Activated CD4-positive, alpha-beta T cell treated with anti-CD3 and anti-CD28 coated beads, Interleukin-2, amount 50 U/mL, for 48 hours (primary cell): ENCODE measurements at regions not wholly inside any gene's neighbourhood (a gene's known extent, or its start where the extent isn't known, plus 50 kb on each side); places are given as distances from the start of the nearest gene placed in this dataset.
A peak's percentile ranks its signal among the peaks of the same experiment; 100 is the strongest.

Source experiments
- DNase-seq, 2 experiments: peaks; one replicate each; pipeline ENCODE4 v3.0.0-alpha.2; 2020

GRCh38 chr15:95265419-95265997, 1034.1 kb downstream of the MCTP2 start:
- DNase-seq: no peak

- DNase-seq: no peak
Measured at GRCh38 chr15:95266451-95267061, 1035.2 kb downstream of the MCTP2 start.

DNA sequence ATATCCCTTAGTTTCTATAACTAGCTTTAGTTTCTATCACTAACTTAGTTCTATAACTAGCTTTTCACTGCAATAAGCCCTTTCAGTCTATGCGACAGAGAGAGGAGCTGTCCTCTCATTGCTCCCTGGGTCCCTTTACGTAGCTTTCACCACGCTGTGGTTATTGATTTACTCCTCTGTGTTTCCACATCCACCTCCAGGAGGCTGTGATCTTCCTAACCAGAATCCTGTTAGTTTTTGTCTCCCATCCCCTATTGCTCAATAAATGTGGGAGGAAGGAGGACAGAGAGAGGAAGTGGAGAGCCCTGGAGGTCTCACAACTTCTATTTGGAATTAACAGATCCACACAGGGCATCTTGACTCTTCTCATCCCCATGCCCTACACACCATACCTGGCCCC, 1036.1 kb downstream of the MCTP2 start:
- no peak for DNase-seq

DNA sequence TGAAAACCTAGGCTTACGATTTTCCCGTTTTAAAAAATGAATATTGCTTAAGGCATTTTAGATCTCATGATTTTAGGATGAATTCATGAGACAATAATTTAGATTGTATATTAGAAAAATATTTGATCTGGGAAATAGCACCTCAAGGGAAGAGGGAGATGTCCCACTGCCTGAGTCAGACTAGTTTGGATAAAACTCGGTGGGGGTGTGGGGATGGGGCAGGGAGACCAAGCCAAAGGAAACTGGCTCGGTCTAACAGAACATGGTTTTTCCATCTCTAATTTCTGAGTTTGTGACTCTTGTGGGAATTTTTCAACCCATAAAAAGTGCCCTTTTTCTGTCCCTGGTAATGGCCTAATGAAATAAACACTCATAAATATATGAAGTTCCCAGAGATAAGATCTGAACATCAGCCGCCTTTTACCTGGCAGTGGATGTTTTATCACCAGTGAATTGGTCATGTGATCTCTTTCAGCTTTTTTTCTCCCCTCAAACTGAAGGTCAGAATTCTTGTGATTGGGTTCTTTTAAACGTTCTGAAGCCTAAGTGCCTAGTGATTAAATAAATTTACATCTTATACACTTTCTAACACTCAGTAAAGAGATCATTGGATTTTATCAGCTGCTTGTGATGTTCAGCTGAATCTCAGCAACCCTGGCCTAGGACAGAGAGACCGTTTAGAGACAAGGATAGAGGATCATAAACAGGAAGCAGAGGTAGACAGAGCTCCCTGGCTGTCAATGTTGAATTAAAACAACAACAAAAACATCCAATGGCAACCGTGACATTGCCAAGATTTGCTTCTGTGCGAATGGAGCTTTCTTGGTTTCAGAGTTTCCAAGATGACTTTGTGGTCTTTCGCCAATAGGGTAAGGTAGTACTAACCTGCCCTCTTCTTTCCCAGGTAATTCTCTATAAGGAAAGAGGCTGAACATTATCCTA, 1038.2 kb downstream of the MCTP2 start:
- DNase-seq: no peak

- no peak for DNase-seq
Measured at GRCh38 chr15:95274101-95274500, 1042.7 kb downstream of the MCTP2 start.

DNA sequence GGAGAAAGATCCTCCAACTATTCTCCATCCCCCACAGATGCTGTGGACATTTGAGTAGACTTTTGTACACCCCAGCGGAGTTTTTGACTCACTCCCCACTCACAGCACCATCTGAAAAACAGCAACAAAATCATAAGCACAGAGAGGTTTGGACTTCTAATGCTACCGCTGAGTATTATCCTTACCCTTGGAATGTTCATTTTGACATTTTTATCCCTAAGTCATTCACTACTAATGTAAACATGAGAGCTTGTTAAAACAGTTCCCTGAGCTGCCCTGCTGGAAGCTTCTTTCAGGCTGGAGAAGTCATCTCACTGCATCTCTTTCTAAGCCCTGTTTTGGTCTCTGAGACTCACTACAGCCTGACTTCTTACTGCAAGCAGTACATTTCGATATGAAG, 1045.9 kb downstream of the MCTP2 start:
- DNase-seq: no peak

DNA sequence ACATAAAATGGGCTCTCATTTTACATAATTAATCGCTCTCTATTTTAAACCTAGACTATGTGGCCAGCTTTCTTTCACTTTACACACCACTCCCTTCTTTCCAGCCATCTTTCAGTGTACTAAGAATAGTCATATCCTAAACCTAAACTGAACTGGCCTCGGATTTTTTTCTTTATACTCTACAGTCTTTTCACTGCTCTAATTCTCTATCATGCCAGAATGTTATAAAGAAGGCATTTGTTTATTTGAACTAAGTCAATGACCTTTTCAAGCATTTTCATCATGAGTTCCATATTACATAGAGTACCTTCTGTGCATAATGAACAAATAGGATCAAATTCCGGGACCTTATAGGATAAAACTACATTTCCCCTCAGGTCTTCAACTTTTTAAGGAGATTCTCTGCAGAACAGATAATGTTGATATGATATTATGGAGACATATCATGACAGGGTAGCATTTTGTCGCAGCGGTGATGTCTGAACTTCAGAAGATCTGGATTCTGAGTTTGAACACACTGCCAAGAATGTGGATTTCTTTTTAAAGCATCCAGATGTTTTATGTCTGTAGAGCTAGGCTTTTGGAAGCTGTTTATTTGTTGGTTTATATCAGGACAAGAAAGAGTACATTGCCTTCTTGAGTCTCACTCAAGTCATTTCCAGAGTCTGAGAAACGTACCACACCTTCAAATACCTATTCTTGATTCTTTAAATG, 1047.3 kb downstream of the MCTP2 start:
- no peak for DNase-seq

GRCh38 chr15:95279277-95280019, 1048.1 kb downstream of the MCTP2 start:
- no peak for DNase-seq

DNA sequence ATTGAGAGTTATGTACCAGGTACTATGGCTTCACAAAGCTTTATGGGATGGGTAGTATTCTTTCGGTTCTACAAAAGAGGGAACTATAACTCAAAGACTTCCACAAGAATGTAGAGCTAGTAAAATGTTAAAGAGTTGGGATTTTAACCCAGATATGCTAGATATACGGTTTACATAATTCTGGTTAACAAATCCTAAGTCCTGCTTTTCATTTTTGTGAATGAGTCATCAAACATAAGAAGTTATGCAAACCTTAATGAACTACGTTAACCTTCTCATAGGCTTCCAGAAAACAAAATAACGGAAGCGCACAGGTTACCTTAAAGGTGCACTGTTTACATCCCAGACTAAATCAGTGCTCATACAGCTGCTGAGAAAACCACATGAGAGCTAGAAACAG, 1049.3 kb downstream of the MCTP2 start:
- no peak for DNase-seq

- no peak for DNase-seq
Measured at GRCh38 chr15:95281470-95281869, 1049.0 kb upstream of the NR2F2 start.

GRCh38 chr15:95284492-95284891, 1046.0 kb upstream of the NR2F2 start:
- no peak for DNase-seq

DNA sequence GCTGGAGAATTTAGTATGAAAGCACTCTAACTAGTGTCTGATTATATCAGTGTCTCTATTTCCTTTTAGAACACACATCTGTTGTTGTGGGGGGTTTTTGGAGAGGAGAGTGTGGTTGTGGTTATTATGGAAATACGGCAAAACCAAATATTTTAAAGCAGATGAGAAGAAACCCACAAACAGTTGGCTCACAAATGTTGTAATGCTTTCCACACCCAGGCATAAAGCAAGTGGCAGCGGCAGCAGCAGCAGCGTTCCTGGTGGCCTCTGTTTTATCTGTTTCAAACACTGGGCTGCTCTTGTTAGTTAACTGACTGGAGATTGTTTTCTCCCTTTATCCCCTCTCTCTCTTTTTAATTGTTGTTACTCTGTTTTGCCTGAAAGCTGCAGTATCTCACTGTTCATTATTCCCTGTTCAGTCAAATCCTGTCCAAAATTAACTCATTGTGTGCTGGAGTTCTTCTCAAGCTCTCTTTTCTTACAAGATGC, 1045.5 kb upstream of the NR2F2 start:
- DNase-seq: peak in 1 of 2 experiments; percentile 4

- no peak for DNase-seq
Measured at GRCh38 chr15:95286352-95286880, 1044.1 kb upstream of the NR2F2 start.

GRCh38 chr15:95287720-95288103, 1042.8 kb upstream of the NR2F2 start:
- no peak for DNase-seq

- no peak for DNase-seq
Measured at GRCh38 chr15:95288626-95289025, 1041.9 kb upstream of the NR2F2 start.

GRCh38 chr15:95290176-95290974, 1040.1 kb upstream of the NR2F2 start:
- no peak for DNase-seq

- DNase-seq: no peak
Measured at GRCh38 chr15:95291898-95292472, 1038.5 kb upstream of the NR2F2 start.

DNA sequence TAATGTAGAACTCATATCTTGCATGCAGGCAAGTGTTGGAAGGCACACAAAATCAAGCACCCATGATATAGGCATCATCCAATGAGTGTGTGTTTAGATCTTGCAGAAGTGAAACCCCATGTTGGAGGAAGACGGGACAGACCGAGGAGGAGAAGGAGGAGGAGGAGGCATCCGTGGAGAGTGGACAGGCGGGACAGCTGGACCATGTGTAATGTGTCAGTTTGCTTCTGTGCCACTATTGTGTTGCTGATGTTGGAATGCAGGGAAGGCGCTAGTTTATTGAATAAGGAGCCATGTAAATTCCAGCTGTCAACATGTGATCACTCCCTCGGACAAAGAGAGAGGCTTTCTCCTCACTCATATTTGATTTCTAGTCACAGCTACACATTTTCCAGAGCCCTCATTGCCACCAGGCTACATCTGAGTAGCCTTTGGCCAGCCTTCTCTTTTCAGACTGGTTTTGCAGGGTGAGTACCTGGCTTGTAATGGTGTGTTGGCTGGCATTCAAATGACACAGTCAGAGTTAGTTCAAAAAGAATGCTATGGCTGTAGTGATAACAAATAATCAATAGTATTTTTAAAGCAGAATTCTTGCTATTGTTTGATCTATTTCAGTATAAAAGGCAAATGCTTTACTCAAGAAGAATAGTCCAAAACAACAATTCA, 1037.6 kb upstream of the NR2F2 start:
- no peak for DNase-seq

DNA sequence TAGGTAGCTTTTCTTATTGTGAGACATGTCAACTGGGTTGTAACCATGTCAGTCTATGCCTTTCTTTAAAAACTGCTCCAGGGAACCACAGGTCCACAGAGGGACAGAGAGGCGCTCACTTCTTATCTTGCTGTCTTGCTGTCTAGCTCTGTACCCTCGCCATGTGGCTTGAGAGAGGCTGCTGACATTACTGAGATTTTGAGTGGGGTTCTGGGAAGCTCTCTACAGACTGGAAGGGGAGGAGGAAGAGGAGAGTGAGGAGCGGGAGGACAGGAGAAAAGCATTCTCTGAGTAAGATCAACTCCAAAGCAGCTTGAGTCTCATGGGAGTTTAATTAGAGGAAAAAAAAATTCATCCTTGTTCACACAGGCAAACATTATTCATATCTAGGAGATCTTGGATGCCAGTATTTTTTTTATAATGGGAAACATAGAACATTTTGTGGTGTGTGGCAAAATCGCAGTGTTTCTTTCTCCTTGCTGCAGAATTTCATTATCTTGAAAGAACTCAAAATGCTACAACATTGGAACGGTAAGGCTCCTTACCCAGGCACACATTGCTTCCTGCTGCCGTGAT, 1037.0 kb upstream of the NR2F2 start:
- no peak for DNase-seq

GRCh38 chr15:95295363-95295762, 1035.1 kb upstream of the NR2F2 start:
- no peak for DNase-seq
